Endometrium (tissue), 2 donors: ENCODE measurements at regions not wholly inside any gene's neighbourhood (a gene's known extent, or its start where the extent isn't known, plus 50 kb on each side); places are given as distances from the start of the nearest gene placed in this dataset.
"Not testable (repeated sequence)": the region's sequence is repeated elsewhere in the genome, so short reads cannot be mapped to it uniquely, and the experiment has no call there.

ENCODE experiments used
- FAIRE-seq: peaks from 2 replicates; lab custom pipeline; 2012; peaks lifted over from hg19 to GRCh38; lab: Jason Lieb, UNC
- donor health status: control.
- donor health status: control.

- FAIRE-seq: no peak
These were observed 128.0 kb upstream of the GPR12 start for GRCh38 chr13:26888632-26889031.

DNA sequence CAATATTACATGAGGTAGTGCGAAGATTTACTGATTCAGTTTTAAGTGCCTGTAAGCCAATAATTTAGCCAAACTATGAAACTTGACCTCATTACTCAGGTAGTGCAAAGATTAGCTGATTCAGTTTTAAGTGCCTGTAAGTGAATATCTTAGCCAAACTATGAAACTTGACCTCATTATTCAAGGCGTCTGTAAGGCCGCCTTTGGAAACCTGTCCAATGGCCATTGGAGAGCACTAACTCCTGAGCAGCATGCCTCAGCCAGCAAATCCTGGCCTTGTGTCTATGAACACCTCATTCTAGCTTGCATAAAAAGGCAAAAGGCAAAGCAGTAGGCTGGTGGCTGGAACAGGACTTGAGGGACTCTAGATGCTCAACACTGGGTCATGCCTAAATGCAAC lies 127.0 kb upstream of the GPR12 start:
- no peak for FAIRE-seq

DNA sequence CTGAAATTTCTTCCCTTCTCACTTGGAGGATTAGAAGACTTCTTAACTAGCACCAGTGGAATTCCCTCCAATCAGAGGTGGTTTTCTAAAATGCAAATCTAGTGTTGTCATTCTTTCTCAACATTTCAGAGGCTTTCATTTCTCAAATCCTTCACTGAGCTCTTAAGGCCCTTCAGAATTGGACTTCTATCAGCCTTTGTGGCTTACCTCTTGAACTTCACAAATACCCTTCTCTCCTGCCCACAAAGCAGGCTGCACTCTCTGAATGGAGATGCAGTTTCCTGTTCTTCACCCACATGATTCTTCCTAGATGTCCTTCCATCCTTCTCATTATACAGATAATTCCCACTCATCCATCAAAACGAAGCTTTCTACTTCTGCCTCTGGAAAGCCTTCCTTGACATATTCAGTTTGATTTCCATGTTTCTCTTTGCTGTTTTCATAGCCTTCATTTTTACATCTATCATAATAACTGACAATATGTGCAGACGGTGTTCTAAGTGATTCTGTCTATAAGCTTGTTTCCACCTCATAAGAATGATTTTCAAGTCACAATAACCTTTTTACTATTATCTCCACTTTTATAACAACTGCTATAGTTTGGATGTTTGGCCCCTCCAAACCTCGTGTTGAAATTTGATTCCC lies 123.1 kb upstream of the GPR12 start:
- FAIRE-seq: no peak

DNA sequence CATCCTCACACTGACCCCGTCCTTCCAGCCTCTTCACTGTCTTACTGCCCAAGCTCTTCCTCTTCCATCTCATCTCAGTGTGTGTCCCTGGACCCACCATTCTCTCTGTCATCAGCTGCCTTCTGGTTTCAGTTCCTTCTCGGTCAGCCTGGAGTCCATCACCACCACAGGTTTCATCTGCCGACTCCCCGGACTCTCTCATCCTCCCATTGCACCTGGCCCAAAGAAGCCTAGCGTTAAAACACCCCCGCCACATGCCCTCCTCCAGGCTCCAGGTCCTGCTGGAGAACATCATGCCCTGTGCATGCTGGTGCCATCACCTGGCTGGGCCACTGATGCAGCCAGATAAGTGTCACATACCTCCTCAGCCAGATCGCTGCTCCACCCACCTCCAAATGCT lies 122.1 kb upstream of the GPR12 start:
- no peak for FAIRE-seq

DNA sequence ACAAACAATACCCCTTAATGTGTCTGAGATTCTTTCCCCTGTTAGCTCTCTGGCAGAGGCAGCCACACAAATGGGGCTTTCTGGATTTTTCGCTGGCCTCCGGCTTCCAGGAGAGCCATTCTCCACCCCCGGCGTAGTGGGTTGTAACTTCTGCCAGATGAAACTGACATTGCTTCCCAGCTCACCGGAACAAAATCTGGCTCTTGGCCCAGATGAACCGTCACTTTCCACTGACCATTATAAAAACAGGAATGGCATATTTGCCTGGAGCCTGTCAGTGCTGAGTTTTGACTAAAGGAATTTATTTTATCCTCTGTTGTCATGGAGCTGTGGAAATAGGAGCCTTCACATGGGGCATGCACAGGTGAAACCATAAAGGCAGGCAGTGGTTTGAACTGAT lies 120.6 kb upstream of the GPR12 start:
- no peak for FAIRE-seq

GRCh38 chr13:26880735-26881134 lies 120.1 kb upstream of the GPR12 start:
- FAIRE-seq: no peak

DNA sequence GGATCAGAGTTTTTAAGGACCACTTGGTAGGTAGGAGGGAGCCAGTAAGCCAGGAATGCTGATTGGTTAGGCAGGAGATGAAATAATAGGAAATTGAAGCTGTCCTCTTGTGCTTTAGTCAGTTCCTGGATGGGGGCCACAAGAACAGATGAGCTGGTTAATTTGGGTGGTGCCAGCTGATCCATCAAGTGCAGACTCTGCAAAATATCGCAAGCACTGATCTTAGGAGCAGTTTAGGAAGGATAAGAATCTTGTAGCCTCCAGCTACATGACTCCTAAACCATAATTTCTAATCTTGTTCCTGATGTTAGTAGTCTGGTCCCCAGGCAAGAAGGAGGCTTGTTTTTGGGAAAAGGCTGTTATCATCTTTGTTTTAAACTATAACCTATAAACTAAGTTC lies 117.9 kb upstream of the GPR12 start:
- no peak for FAIRE-seq

- FAIRE-seq: no peak
These were observed 112.8 kb upstream of the GPR12 start for GRCh38 chr13:26873386-26873698.

DNA sequence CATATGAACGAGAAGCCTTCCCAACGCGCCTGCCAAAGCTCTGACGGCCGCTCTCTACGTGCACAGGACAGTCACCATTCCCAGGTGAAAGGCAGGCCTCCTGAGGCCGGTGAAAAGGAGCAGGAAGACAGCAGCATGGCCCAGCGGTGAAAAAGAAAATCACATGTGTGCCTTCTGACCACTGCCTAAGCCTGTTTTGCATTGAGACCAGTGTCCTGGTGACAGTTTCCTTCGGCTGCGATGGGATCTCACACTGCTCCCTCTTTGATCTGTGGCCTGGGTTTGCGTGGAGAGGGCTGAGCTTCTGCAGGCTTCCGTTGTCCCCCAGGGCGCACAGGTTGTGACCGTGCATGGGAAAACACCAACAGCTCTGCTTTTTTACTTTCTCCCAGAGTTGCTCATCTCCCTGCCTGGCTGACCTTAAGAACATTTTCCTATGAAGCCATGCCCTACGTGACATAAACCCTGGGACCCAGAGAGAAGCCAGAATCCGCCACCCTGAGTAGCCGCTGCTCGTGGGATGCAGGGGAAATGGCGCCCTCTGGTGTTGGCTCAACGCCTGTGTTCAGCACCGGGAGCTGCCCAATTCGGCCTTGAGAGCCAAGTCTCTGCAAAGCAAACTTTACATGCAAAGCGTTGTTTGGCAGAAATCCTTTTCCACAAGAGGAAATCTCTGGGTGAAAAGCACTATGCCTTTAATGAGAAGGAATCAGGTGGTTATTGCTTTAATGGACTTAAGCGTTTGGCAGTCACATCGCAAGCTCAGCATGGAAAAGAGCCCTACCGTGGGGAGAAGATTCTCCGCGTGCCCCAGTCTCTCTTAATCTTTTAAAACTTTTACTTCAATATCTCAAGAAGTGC lies 112.2 kb upstream of the GPR12 start:
- no peak for FAIRE-seq

GRCh38 chr13:26867451-26868091 lies 107.0 kb upstream of the GPR12 start:
- FAIRE-seq: no peak

- no peak for FAIRE-seq
These were observed 104.0 kb upstream of the GPR12 start for GRCh38 chr13:26864576-26864975.

DNA sequence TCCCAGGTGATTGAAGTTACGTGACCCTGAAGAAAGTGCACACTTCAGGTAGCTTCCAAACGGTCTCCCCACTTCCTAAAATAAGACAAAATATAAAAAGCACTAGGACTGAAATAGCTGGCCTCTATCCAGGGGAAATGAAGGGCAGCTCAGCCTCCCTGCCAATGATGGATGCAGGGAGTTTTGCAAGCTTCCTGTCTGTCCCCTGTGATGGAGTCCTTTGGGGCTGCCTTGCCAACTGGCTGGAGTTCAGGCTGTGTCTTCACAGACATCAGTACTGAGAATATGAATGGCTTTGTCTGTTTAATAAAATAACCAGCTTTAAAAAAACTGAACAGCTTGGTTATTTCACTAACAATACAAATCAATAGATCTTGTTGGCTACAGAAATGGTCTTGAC lies 101.4 kb upstream of the GPR12 start:
- no peak for FAIRE-seq

DNA sequence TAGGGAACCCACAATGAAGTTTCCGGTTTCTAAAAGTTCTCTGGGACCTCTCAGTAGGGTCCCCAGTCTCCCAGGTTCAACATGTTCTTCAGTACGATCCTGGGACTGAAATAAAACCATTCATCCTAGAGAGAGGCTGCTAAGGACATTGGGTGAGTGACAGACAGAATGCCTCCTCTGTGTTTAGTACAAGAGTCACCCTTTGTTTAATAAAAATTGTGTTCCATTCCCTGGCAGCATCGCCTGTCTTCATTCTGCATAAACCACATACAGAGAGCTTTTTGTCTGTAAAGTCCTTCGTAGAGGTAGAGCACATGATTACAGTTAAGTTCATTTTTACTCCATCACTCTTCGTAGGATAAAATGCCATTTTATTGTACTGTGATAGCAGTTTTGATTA lies 95.3 kb upstream of the GPR12 start:
- FAIRE-seq: no peak

DNA sequence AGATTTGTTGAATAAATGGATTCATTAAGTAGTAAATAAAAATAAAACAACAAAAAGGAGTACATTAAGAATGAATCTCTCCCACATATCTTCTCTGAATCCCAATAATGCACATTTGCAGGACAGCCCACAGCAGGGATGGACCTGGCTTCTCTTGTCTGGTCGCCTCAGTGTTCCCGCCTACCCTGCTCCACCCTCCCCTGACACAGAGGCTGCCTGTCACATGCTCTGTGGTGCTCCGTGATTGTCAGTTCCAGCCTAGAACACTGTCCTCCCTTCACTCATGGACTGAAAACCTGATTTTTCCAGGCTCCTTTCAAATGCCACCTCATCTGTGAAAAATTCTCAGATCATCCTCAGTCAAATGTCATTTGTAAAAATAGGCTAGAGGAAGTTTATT lies 94.5 kb upstream of the GPR12 start:
- no peak for FAIRE-seq

GRCh38 chr13:26853323-26853722 lies 92.7 kb upstream of the GPR12 start:
- FAIRE-seq: no peak

DNA sequence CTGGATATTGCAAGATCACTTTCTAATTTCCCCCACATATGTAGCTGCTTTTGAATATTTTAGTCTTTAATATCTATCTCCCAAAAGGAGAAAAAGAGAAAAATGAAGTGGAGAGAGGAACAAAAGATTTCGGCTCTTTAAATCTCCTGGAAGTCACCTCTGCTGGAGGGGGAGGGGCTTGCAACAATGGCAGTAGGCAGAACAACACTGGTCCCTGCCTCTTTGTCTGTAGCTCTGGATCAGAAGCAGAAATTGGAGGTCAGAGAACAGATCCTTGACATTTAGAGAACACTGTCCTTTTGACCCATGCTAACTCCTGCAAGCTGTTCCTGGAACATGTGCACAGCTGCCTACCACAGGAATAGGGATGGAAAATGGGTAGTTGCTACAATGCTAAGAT lies 86.7 kb upstream of the GPR12 start:
- no peak for FAIRE-seq

DNA sequence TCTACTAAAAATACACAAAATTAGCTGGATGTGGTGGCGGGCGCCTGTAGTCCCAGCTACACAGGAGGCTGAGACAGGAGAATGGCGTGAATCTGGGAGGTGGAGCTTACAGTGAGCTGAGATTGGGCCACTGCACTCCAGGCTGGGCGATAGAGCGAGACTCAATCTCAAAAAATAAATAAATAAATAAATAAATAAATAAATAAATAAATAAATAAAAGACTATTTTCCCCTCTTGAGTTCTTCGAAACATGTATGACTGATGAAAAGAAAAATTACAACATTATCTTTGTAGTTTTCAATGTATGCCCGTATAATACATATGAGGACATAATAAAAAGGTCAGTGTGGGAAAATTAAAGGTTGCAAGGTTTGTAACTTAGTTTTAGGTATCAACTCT lies 84.5 kb upstream of the GPR12 start:
- not testable (repeated sequence) for FAIRE-seq

- FAIRE-seq: no peak
These were observed 79.1 kb upstream of the GPR12 start for GRCh38 chr13:26839682-26840081.

DNA sequence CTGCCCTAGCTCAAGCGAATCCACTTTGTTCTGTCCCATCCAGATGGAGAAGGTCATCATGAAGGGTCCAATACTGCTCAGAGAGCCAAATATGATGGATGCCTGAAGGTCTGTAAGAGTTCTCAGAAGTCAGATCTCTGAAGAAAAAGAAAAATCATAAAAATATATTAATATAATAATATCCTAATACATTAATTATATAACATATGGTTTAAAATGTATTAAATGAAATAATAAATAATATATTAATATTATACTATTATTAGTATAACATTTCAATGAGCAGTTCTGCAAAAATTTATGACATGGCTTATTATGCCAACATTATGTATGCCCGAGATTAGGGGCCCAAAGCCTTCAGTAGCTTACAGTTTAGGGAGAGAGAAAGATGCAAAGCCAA lies 78.2 kb upstream of the GPR12 start:
- no peak for FAIRE-seq

DNA sequence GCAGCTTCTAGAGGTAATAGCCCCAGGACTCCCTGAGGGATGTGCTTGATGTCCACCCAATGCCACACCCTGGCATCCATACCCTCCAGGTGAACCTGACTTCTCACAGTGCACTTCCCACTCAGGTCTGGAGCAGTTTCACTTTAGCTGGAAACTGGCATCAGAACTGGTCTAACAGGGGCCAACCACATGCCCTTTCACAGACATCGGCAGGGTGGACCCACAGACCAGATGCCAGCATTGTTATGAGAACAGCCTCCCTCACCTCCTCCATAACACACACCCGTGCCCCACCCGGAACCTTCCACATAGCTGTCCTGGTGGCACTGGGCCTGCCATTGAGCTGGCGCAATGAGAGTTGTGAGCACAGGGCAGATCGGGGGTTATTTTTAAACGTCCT lies 77.4 kb upstream of the GPR12 start:
- FAIRE-seq: no peak

DNA sequence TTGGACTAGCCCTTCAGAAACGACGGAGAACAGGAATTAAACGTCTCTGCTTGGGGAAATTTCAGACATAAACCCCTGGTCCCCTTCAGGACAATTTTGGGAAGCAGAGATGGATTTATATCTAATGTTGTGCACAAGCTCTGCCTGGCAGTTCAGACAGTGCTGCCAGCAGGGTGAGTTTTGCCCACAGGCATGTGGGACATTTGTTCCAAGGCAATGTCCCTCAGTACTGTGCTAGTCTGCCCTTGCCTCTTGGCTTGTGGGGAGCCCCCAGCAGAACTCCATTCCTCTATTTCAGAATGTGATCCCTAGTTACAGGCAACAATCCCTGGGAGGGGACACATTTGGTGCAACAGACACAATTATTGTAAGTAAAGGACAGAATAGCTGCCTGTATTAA lies 76.5 kb upstream of the GPR12 start:
- no peak for FAIRE-seq

GRCh38 chr13:26836626-26837025 lies 76.0 kb upstream of the GPR12 start:
- FAIRE-seq: no peak

DNA sequence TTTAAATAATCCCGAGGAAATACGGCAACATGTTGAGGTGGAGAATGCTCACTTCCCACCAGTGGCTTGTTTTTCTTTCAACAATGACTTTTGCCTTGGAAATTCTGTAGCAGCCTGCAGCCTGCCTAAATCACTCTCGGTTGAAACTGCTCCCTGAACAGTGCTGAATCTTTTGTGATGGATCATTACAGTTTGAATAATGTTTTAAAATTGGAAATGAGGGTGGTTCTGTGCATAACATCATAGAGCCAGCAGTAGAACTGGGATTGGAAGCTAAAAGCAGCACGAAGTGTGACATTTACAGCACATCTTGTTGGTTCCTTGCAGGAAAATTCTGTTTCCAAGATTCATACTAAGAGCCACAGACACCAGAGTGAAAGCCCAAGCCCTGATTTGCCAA lies 74.1 kb upstream of the GPR12 start:
- FAIRE-seq: no peak
